ENCODE measurements at regions not wholly inside any gene's neighbourhood (a gene's known extent, or its start where the extent isn't known, plus 50 kb on each side); places are given as distances from the start of the nearest gene placed in this dataset.

GRCh38 chrX:137425986-137426385 is 139.9 kb upstream of the ZIC3 start:
- Mint-ChIP-seq H3K4me3 (no peak overlapping the region), H3K27me3 (peaks cover 56% of the 10 kb centered on the region), H3K4me1 (peaks cover 3% of the 10 kb centered on the region), H3K27ac (no peak overlapping the region), H3K9me3 (no peaks in the 10 kb centered on the region), H3K36me3 (ENCODE audit: low read depth) (no peaks in the 10 kb centered on the region)
- no peak for DNase-seq
- POLR2A ChIA-PET: no interaction called here
- CTCF ChIA-PET: no interaction called here

GRCh38 chrX:137425273-137425902 is 140.5 kb upstream of the ZIC3 start:
- peaks cover 51% of the 10 kb centered on the region for H3K27me3 Mint-ChIP-seq
- H3K9me3 Mint-ChIP-seq: no peaks in the 10 kb centered on the region

GRCh38 chrX:137424679-137425078 is 141.2 kb upstream of the ZIC3 start:
- Mint-ChIP-seq H3K27me3 (peaks cover 50% of the 10 kb centered on the region), H3K4me1 (peaks cover 3% of the 10 kb centered on the region), H3K9me3 (no peaks in the 10 kb centered on the region), H3K4me3 (no peak overlapping the region), H3K36me3 (ENCODE audit: low read depth) (no peaks in the 10 kb centered on the region), H3K27ac (no peak overlapping the region)
- no peak for DNase-seq
- ChIA-PET CTCF (no interaction called here), POLR2A (no interaction called here)

More at GRCh38 chrX:137425273-137425902, 140.5 kb upstream of the ZIC3 start:
- Mint-ChIP-seq H3K4me3 (no peak overlapping the region), H3K36me3 (ENCODE audit: low read depth) (no peaks in the 10 kb centered on the region), H3K4me1 (peaks cover 3% of the 10 kb centered on the region), H3K27ac (no peak overlapping the region)
- ChIA-PET POLR2A (no interaction called here), CTCF (no interaction called here)
- DNase-seq: no peak

GRCh38 chrX:137423241-137423640 is 142.7 kb upstream of the ZIC3 start:
- Mint-ChIP-seq H3K36me3 (ENCODE audit: low read depth) (no peaks in the 10 kb centered on the region), H3K9me3 (no peaks in the 10 kb centered on the region), H3K27ac (no peak overlapping the region), H3K4me3 (no peak overlapping the region), H3K4me1 (peaks cover 3% of the 10 kb centered on the region), H3K27me3 (peaks cover 41% of the 10 kb centered on the region)
- ChIA-PET CTCF (no interaction called here), POLR2A (no interaction called here)
- no peak for DNase-seq

- CTCF ChIA-PET: no interaction called here
- peaks cover 6% of the 10 kb centered on the region for H3K27me3 Mint-ChIP-seq
Observed at GRCh38 chrX:137418086-137418485, 147.8 kb upstream of the ZIC3 start.

GRCh38 chrX:137413190-137413589 is 152.7 kb upstream of the ZIC3 start:
- ChIA-PET CTCF (no interaction called here), POLR2A (no interaction called here)
- Mint-ChIP-seq H3K36me3 (ENCODE audit: low read depth) (no peaks in the 10 kb centered on the region), H3K4me1 (no peaks in the 10 kb centered on the region), H3K27ac (no peak overlapping the region), H3K4me3 (no peak overlapping the region), H3K27me3 (peaks cover 2% of the 10 kb centered on the region), H3K9me3 (no peaks in the 10 kb centered on the region)
- DNase-seq: no peak

More at GRCh38 chrX:137418086-137418485, 147.8 kb upstream of the ZIC3 start:
- Mint-ChIP-seq H3K36me3 (ENCODE audit: low read depth) (no peaks in the 10 kb centered on the region), H3K4me3 (no peak overlapping the region), H3K9me3 (no peaks in the 10 kb centered on the region), H3K4me1 (no peaks in the 10 kb centered on the region), H3K27ac (no peak overlapping the region)
- DNase-seq: no peak
- POLR2A ChIA-PET: no interaction called here

GRCh38 chrX:137405449-137406140 is 160.3 kb upstream of the ZIC3 start:
- Mint-ChIP-seq H3K27ac (no peak overlapping the region), H3K36me3 (ENCODE audit: low read depth) (no peaks in the 10 kb centered on the region), H3K4me3 (no peak overlapping the region), H3K4me1 (no peaks in the 10 kb centered on the region), H3K9me3 (no peaks in the 10 kb centered on the region), H3K27me3 (no peaks in the 10 kb centered on the region)
- ChIA-PET CTCF (no interaction called here), POLR2A (no interaction called here)
- no peak for DNase-seq

- no peaks in the 10 kb centered on the region for H3K36me3 Mint-ChIP-seq (ENCODE audit: low read depth)
- H3K27me3 Mint-ChIP-seq: no peaks in the 10 kb centered on the region
- H3K9me3 Mint-ChIP-seq: no peaks in the 10 kb centered on the region
- no peak for DNase-seq
- POLR2A ChIA-PET: no interaction called here
- H3K27ac Mint-ChIP-seq: no peak overlapping the region
- no peaks in the 10 kb centered on the region for H3K4me1 Mint-ChIP-seq
- no peak overlapping the region for H3K4me3 Mint-ChIP-seq
- CTCF ChIA-PET: no interaction called here
Observed at GRCh38 chrX:137401092-137401491, 164.8 kb upstream of the ZIC3 start.

GRCh38 chrX:137387646-137388045 is 178.3 kb upstream of the ZIC3 start:
- no peak overlapping the region for H3K27ac Mint-ChIP-seq
- DNase-seq: no peak
- no peaks in the 10 kb centered on the region for H3K36me3 Mint-ChIP-seq (ENCODE audit: low read depth)
- CTCF ChIA-PET: no interaction called here
- H3K4me3 Mint-ChIP-seq: no peak overlapping the region
- H3K27me3 Mint-ChIP-seq: no peaks in the 10 kb centered on the region
- POLR2A ChIA-PET: no interaction called here
- H3K9me3 Mint-ChIP-seq: no peaks in the 10 kb centered on the region
- H3K4me1 Mint-ChIP-seq: no peaks in the 10 kb centered on the region

- Mint-ChIP-seq H3K36me3 (ENCODE audit: low read depth) (no peaks in the 10 kb centered on the region), H3K9me3 (no peaks in the 10 kb centered on the region), H3K27me3 (peaks cover 3% of the 10 kb centered on the region), H3K4me3 (no peak overlapping the region), H3K4me1 (no peaks in the 10 kb centered on the region), H3K27ac (no peak overlapping the region)
- CTCF ChIA-PET: no interaction called here
- DNase-seq: no peak
- POLR2A ChIA-PET: no interaction called here
Observed at GRCh38 chrX:137366018-137366633, 199.8 kb upstream of the ZIC3 start.

GRCh38 chrX:137363559-137363958 is 202.4 kb upstream of the ZIC3 start:
- POLR2A ChIA-PET: no interaction called here
- no peak for DNase-seq
- no peaks in the 10 kb centered on the region for H3K36me3 Mint-ChIP-seq (ENCODE audit: low read depth)
- no peaks in the 10 kb centered on the region for H3K9me3 Mint-ChIP-seq
- H3K27me3 Mint-ChIP-seq: peaks cover 2% of the 10 kb centered on the region
- H3K4me1 Mint-ChIP-seq: no peaks in the 10 kb centered on the region
- H3K27ac Mint-ChIP-seq: no peak overlapping the region
- H3K4me3 Mint-ChIP-seq: no peak overlapping the region
- CTCF ChIA-PET: no interaction called here

GRCh38 chrX:137362583-137362982 is 203.3 kb upstream of the ZIC3 start:
- ChIA-PET POLR2A (no interaction called here), CTCF (no interaction called here)
- H3K9me3 Mint-ChIP-seq: no peaks in the 10 kb centered on the region
- H3K4me1 Mint-ChIP-seq: no peaks in the 10 kb centered on the region
- H3K27me3 Mint-ChIP-seq: no peaks in the 10 kb centered on the region
- DNase-seq: no peak
- H3K27ac Mint-ChIP-seq: no peak overlapping the region
- no peak overlapping the region for H3K4me3 Mint-ChIP-seq
- no peaks in the 10 kb centered on the region for H3K36me3 Mint-ChIP-seq (ENCODE audit: low read depth)

- H3K4me3 Mint-ChIP-seq: no peak overlapping the region
- H3K27me3 Mint-ChIP-seq: no peaks in the 10 kb centered on the region
- no peak overlapping the region for H3K27ac Mint-ChIP-seq
- no peak for DNase-seq
- H3K4me1 Mint-ChIP-seq: no peaks in the 10 kb centered on the region
- H3K9me3 Mint-ChIP-seq: no peaks in the 10 kb centered on the region
- ChIA-PET CTCF (no interaction called here), POLR2A (no interaction called here)
- no peaks in the 10 kb centered on the region for H3K36me3 Mint-ChIP-seq (ENCODE audit: low read depth)
Observed at GRCh38 chrX:137354851-137355250, 211.1 kb upstream of the ZIC3 start.

- Mint-ChIP-seq H3K9me3 (no peaks in the 10 kb centered on the region), H3K4me1 (no peaks in the 10 kb centered on the region), H3K27me3 (no peaks in the 10 kb centered on the region), H3K36me3 (ENCODE audit: low read depth) (no peaks in the 10 kb centered on the region), H3K27ac (no peak overlapping the region), H3K4me3 (no peak overlapping the region)
- POLR2A ChIA-PET: no interaction called here
- CTCF ChIA-PET: no interaction called here
- DNase-seq: no peak
Observed at GRCh38 chrX:137353404-137353803, 212.5 kb upstream of the ZIC3 start.
